SK-N-SH (cell line): ENCODE measurements at regions not wholly inside any gene's neighbourhood (a gene's known extent, or its start where the extent isn't known, plus 50 kb on each side); places are given as distances from the start of the nearest gene placed in this dataset.

Source experiments
- CTCF ChIA-PET: fragments of 300-600, 350-600 bp; formaldehyde crosslinking; extraction: SDS; loops from one replicate; lab custom pipeline; 2021; lab: Yijun Ruan, JAX
- POLR2A ChIA-PET: fragments of 350-600 bp; sonication (Branson Sonifier 250); formaldehyde crosslinking; extraction: SDS; loops from one replicate; lab custom pipeline; 2020; ENCODE audit warnings: antibody characterized with exemption, inconsistent platforms; lab: Yijun Ruan, JAX
- DNase-seq: peaks from one replicate; pipeline ENCODE4 v3.0.0; 2012
- H2AFZ ChIP-seq: fragments of 200-600 bp; sonication (generic); 2 replicates; pipeline ENCODE4 v1.8.1; 2016; ENCODE audit warnings: antibody characterized with exemption, mild to moderate bottlenecking, low read depth
- H3F3A ChIP-seq: fragments of 200-600 bp; sonication (generic); replicated peaks from 2 replicates; pipeline ENCODE3; 2016; ENCODE audit warnings: antibody characterized with exemption, mild to moderate bottlenecking; ENCODE audit not compliant: insufficient read depth
- H3K27ac ChIP-seq, 2 experiments: fragments of 200-500 bp in 1 of 2; fragments of 200-600 bp in 1 of 2; sonication (Bioruptor generic) in 1 of 2; sonication (generic), shearing (Covaris generic) in 1 of 2; 2 replicates each; pipeline versions ENCODE4 v1.5.1 to v1.6.1; 2014 to 2016; ENCODE audit warnings: low read depth in 2 of 2, inconsistent platforms in 1 of 2, low read length in 1 of 2, mild to moderate bottlenecking in 1 of 2, mixed read lengths in 1 of 2
- H3K27me3 ChIP-seq: fragments of 200-600 bp; sonication (generic), shearing (Covaris generic); 2 replicates; pipeline ENCODE4 v1.6.1; 2016; ENCODE audit warnings: mixed run types; ENCODE audit not compliant: insufficient read depth
- H3K36me3 ChIP-seq, 2 experiments: fragments of 200-500 bp in 1 of 2; fragments of 200-600 bp in 1 of 2; sonication (Bioruptor generic) in 1 of 2; sonication (generic) in 1 of 2; replicated peaks in 1 of 2; 2 replicates each; pipeline versions ENCODE3 to v1.5.1; 2014 to 2016; ENCODE audit warnings: low read length in 1 of 2, mild to moderate bottlenecking in 1 of 2; ENCODE audit not compliant: insufficient read depth in 2 of 2, control insufficient read depth in 1 of 2
- H3K4me1 ChIP-seq, 2 experiments: fragments of 200-500 bp in 1 of 2; fragments of 200-600 bp in 1 of 2; sonication (Bioruptor generic) in 1 of 2; sonication (generic), shearing (Covaris generic) in 1 of 2; 2 replicates each; pipeline versions ENCODE4 v1.5.1 to v1.6.1; 2014 to 2016; ENCODE audit warnings: low read depth in 1 of 2, low read length in 1 of 2, mixed run types in 1 of 2; ENCODE audit not compliant: insufficient read depth in 2 of 2, control insufficient read depth in 1 of 2
- H3K4me2 ChIP-seq: fragments of 200-600 bp; sonication (generic), shearing (Covaris generic); 2 replicates; pipeline ENCODE4 v1.6.1; 2017; ENCODE audit warnings: mixed run types
- H3K4me3 ChIP-seq, 2 experiments: fragments of 200-500 bp in 1 of 2; fragments of 200-600 bp in 1 of 2; sonication (Bioruptor generic) in 1 of 2; sonication (generic), shearing (Covaris generic) in 1 of 2; 2 replicates each; pipeline versions ENCODE4 v1.5.1 to v1.8.1; 2014 to 2016; ENCODE audit warnings: low read depth in 2 of 2, inconsistent platforms in 1 of 2, low read length in 1 of 2, mild to moderate bottlenecking in 1 of 2, mixed read lengths in 1 of 2, moderate library complexity in 1 of 2
- H3K79me2 ChIP-seq: fragments of 200-600 bp; sonication (generic); 2 replicates; pipeline ENCODE4 v1.8.1; 2017; ENCODE audit warnings: mild to moderate bottlenecking; ENCODE audit not compliant: insufficient read depth
- H3K9ac ChIP-seq: fragments of 200-600 bp; sonication (generic); 2 replicates; pipeline ENCODE4 v1.6.1; 2017; ENCODE audit warnings: mixed run types
- H3K9me2 ChIP-seq: fragments of 200-600 bp; sonication (generic); 2 replicates; pipeline ENCODE4 v1.6.1; 2017; ENCODE audit warnings: mixed run types
- H3K9me3 ChIP-seq: fragments of 200-600 bp; sonication (generic); 2 replicates; pipeline ENCODE4 v1.6.1; 2017; ENCODE audit warnings: mixed run types, mild to moderate bottlenecking, moderate library complexity
- H4K20me1 ChIP-seq: fragments of 200-600 bp; sonication (generic); 2 replicates; pipeline ENCODE4 v1.6.1; 2017; ENCODE audit warnings: mild to moderate bottlenecking, mixed run types; ENCODE audit not compliant: insufficient read depth
- CHD2 ChIP-seq: fragments of 150-350 bp; IDR thresholded peaks from 2 replicates; pipeline ENCODE4 v1.6.1; 2018; ENCODE audit warnings: low read length; ENCODE audit not compliant: partially characterized antibody
- CTCF ChIP-seq: fragments of 200-600 bp; sonication (generic); IDR thresholded peaks from 2 replicates; pipeline ENCODE4 v1.6.1; 2017; ENCODE audit warnings: antibody characterized with exemption, mild to moderate bottlenecking, moderate library complexity
- ELF1 ChIP-seq: IDR thresholded peaks from 2 replicates; pipeline ENCODE4 v1.4.0; 2012
- EZH2phosphoT487 ChIP-seq: fragments of 200-600 bp; sonication (generic); IDR thresholded peaks from 2 replicates; pipeline ENCODE4 v1.6.1; 2017; ENCODE audit warnings: low read depth, mixed run types, mild to moderate bottlenecking, antibody characterized with exemption, moderate library complexity, borderline replicate concordance
- FOSL2 ChIP-seq: IDR thresholded peaks from 2 replicates; pipeline ENCODE4 v1.4.0; 2012; ENCODE audit warnings: low read depth, mild to moderate bottlenecking, moderate library complexity, borderline replicate concordance
- GABPA ChIP-seq: IDR thresholded peaks from 2 replicates; pipeline ENCODE4 v1.4.0; 2012; ENCODE audit warnings: low read depth, mild to moderate bottlenecking
- MAX ChIP-seq: IDR thresholded peaks from 2 replicates; pipeline ENCODE4 v1.4.0; 2012; ENCODE audit warnings: low read depth
- MXI1 ChIP-seq: IDR thresholded peaks from 2 replicates; pipeline ENCODE4 v1.6.1; 2012; ENCODE audit warnings: mild to moderate bottlenecking, low read depth, low read length, improper control_type of control experiment
- NFIC ChIP-seq: IDR thresholded peaks from 2 replicates; pipeline ENCODE4 v1.4.0; 2012; ENCODE audit warnings: borderline replicate concordance
- NRF1 ChIP-seq: IDR thresholded peaks from 2 replicates; pipeline ENCODE4 v1.6.1; 2012; ENCODE audit warnings: low read depth, mild to moderate bottlenecking, low read length
- PBX3 ChIP-seq: IDR thresholded peaks from 2 replicates; pipeline ENCODE4; 2012
- POLR2AphosphoS5 ChIP-seq: IDR thresholded peaks from 2 replicates; pipeline ENCODE4 v1.6.1; 2012; ENCODE audit warnings: low read depth, low read length
- RCOR1 ChIP-seq: fragments of 150-350 bp; IDR thresholded peaks from 2 replicates; pipeline ENCODE4 v1.6.1; 2017; ENCODE audit warnings: antibody characterized with exemption, low read length
- REST ChIP-seq: IDR thresholded peaks from 2 replicates; pipeline ENCODE4 v1.6.1; 2012; ENCODE audit warnings: mild to moderate bottlenecking, low read depth, low read length, moderate library complexity
- RFX5 ChIP-seq: IDR thresholded peaks from 2 replicates; pipeline ENCODE4 v1.6.1; 2012; ENCODE audit warnings: mild to moderate bottlenecking, improper control_type of control experiment, low read length
- RXRA ChIP-seq: IDR thresholded peaks from 2 replicates; pipeline ENCODE4 v1.4.0; 2012; ENCODE audit warnings: low read depth, mild to moderate bottlenecking, borderline replicate concordance
- SIN3A ChIP-seq: IDR thresholded peaks from 2 replicates; pipeline ENCODE4 v1.6.1; 2012; ENCODE audit warnings: low read depth, mild to moderate bottlenecking, low read length, moderate library complexity, borderline replicate concordance
- TAF1 ChIP-seq: IDR thresholded peaks from 2 replicates; pipeline ENCODE4 v1.6.1; 2012; ENCODE audit warnings: low read depth, mild to moderate bottlenecking, low read length, moderate library complexity, borderline replicate concordance
- TEAD4 ChIP-seq: IDR thresholded peaks from 2 replicates; pipeline ENCODE4 v1.4.0; 2012; ENCODE audit warnings: mild to moderate bottlenecking, borderline replicate concordance; ENCODE audit not compliant: insufficient read depth
- YY1 ChIP-seq: IDR thresholded peaks from 2 replicates; pipeline ENCODE4 v1.4.0; 2012; ENCODE audit warnings: low read depth, mild to moderate bottlenecking
- WGBS: methylation state at CpG from one replicate; pipeline ENCODE4 v1.1.6; 2017; ENCODE audit warnings: low lambda C conversion rate; 5-methylcytosine and 5-hydroxymethylcytosine counted together

GRCh38 chr13:50552424-50552966, 291.0 kb downstream of the DLEU7 start:
- no peak overlapping the region for H3K4me2 ChIP-seq
- TF ChIP-seq RCOR1 (no peak), PBX3 (no peak), GABPA (no peak), EZH2phosphoT487 (no peak), POLR2AphosphoS5 (no peak), SIN3A (no peak), CTCF (no peak), FOSL2 (no peak), MXI1 (no peak)
- H3K9me3 ChIP-seq, result no peaks in the 10 kb centered on the region
- no peaks in the 10 kb centered on the region for H3F3A ChIP-seq
- no peaks in the 10 kb centered on the region for H3K36me3 ChIP-seq
- no peaks in the 10 kb centered on the region for H3K4me1 ChIP-seq
- H3K4me3 ChIP-seq, result no peak overlapping the region
- DNase-seq, result no peak
- WGBS, result 38% methylated on average over 1 of the region's 1 CpG
- H2AFZ ChIP-seq, result no peak overlapping the region
- H3K79me2 ChIP-seq, result no peaks in the 10 kb centered on the region
- no peak overlapping the region for H3K27ac ChIP-seq
- H4K20me1 ChIP-seq, result no peaks in the 10 kb centered on the region
- POLR2A ChIA-PET, result no interaction called here
- no peaks in the 10 kb centered on the region for H3K9me2 ChIP-seq
- H3K9ac ChIP-seq, result no peak overlapping the region
- CTCF ChIA-PET, result no interaction called here
- no peaks in the 10 kb centered on the region for H3K27me3 ChIP-seq

- Histone ChIP-seq H3K36me3 (no peaks in the 10 kb centered on the region), H3K79me2 (no peaks in the 10 kb centered on the region), H3K27me3 (no peaks in the 10 kb centered on the region), H3K4me1 (no peaks in the 10 kb centered on the region), H2AFZ (no peak overlapping the region), H3K4me2 (no peak overlapping the region), H3K9me3 (no peaks in the 10 kb centered on the region; the same call in 1 of the 2 replicates), H3K9me2 (no peaks in the 10 kb centered on the region), H3K9ac (no peak overlapping the region), H3K4me3 (no peak overlapping the region), H3F3A (no peaks in the 10 kb centered on the region), H4K20me1 (no peaks in the 10 kb centered on the region), H3K27ac (no peak overlapping the region)
- CTCF ChIA-PET, result no interaction called here
- POLR2A ChIA-PET, result no interaction called here
- DNase-seq, result no peak
- TF ChIP-seq TAF1 (no peak), YY1 (no peak), RXRA (no peak), NFIC (no peak), CHD2 (no peak), TEAD4 (no peak), MAX (no peak), REST (no peak), ELF1 (no peak), PBX3 (no peak), RCOR1 (no peak), RFX5 (no peak), NRF1 (no peak)
These were observed 281.8 kb downstream of the DLEU7 start for GRCh38 chr13:50561739-50562138.
